ENCODE measurements at regions not wholly inside any gene's neighbourhood (a gene's known extent, or its start where the extent isn't known, plus 50 kb on each side); places are given as distances from the start of the nearest gene placed in this dataset.

- Mint-ChIP-seq H3K36me3 (ENCODE audit: insufficient read depth) (no peaks in the 10 kb centered on the region), H3K4me3 (no peak overlapping the region)
Observed at GRCh38 chr3:164577667-164578210, 500.6 kb downstream of the SI start.

GRCh38 chr3:164572436-164572835, 505.9 kb downstream of the SI start:
- Mint-ChIP-seq H3K36me3 (ENCODE audit: insufficient read depth) (no peaks in the 10 kb centered on the region), H3K4me3 (no peak overlapping the region), H3K27me3 (ENCODE audit: low read depth) (no peaks in the 10 kb centered on the region), H3K4me1 (ENCODE audit: low read depth) (no peaks in the 10 kb centered on the region), H3K9me3 (peaks cover 13% of the 10 kb centered on the region)
- no peak for ATAC-seq
- no peak for DNase-seq

More at GRCh38 chr3:164577667-164578210, 500.6 kb downstream of the SI start:
- no peak for DNase-seq
- Mint-ChIP-seq H3K4me1 (ENCODE audit: low read depth) (no peaks in the 10 kb centered on the region), H3K27me3 (ENCODE audit: low read depth) (no peaks in the 10 kb centered on the region), H3K9me3 (peaks cover 18% of the 10 kb centered on the region)
- no peak for ATAC-seq

GRCh38 chr3:164550857-164551256, 527.4 kb downstream of the SI start:
- Mint-ChIP-seq H3K4me1 (ENCODE audit: low read depth) (no peaks in the 10 kb centered on the region), H3K9me3 (peaks cover 16% of the 10 kb centered on the region), H3K27me3 (ENCODE audit: low read depth) (no peaks in the 10 kb centered on the region), H3K4me3 (no peak overlapping the region), H3K36me3 (ENCODE audit: insufficient read depth) (no peaks in the 10 kb centered on the region)
- ATAC-seq: no peak
- no peak for DNase-seq

GRCh38 chr3:164539215-164539614, 539.1 kb downstream of the SI start:
- Mint-ChIP-seq H3K4me3 (no peak overlapping the region), H3K36me3 (ENCODE audit: insufficient read depth) (no peaks in the 10 kb centered on the region), H3K9me3 (peaks cover 7% of the 10 kb centered on the region), H3K27me3 (ENCODE audit: low read depth) (no peaks in the 10 kb centered on the region), H3K4me1 (ENCODE audit: low read depth) (no peaks in the 10 kb centered on the region)
- no peak for ATAC-seq
- no peak for DNase-seq

GRCh38 chr3:164537485-164537884, 540.8 kb downstream of the SI start:
- Mint-ChIP-seq H3K4me3 (no peak overlapping the region), H3K27me3 (ENCODE audit: low read depth) (no peaks in the 10 kb centered on the region), H3K36me3 (ENCODE audit: insufficient read depth) (no peaks in the 10 kb centered on the region), H3K4me1 (ENCODE audit: low read depth) (no peaks in the 10 kb centered on the region), H3K9me3 (peaks cover 7% of the 10 kb centered on the region)
- ATAC-seq (no peak), DNase-seq (no peak)

DNA sequence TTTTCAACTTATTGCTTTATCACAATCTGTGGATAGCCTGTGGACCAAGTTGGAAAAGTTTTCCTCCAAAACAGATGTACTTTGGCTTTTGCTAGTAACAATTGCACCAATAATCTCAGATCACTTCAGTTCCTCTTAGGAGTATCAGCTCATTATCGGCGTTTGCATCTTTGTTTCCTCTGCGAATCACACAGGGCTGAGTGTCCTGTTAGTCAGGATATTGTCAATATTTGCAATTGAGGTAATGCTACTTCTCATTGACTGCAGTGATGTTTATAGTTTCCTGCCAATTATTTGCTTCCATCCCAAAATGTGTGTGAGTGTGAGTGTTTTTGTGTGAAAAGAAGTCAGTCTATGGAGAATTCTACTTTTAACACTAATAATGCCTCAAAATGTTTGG, 545.0 kb downstream of the SI start:
- Mint-ChIP-seq H3K4me3 (no peak overlapping the region), H3K4me1 (ENCODE audit: low read depth) (no peaks in the 10 kb centered on the region)

DNA sequence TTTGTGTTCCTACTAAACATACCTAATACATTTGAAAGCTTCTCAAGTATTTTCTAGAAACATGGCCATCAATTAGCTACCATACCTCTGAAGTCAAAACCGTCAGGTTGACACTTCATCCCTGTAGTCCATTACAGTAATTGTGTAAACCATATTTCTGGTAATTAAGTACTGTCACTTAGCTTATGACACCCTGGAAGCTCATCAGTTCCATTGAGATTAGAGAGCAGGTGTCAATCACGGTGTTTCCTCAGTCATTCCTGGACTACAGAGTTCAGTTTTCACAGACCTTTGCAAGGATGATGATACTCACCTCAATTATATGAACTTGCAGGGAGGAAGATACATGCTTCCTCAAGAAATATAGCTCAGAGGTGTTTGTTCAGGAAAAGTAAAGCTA, 552.0 kb downstream of the SI start:
- DNase-seq (no peak), ATAC-seq (no peak)
- no peaks in the 10 kb centered on the region for H3K4me1 Mint-ChIP-seq (ENCODE audit: low read depth)
- H3K27me3 Mint-ChIP-seq (ENCODE audit: low read depth): no peaks in the 10 kb centered on the region
- H3K36me3 Mint-ChIP-seq (ENCODE audit: insufficient read depth): no peaks in the 10 kb centered on the region
- peaks cover 12% of the 10 kb centered on the region for H3K9me3 Mint-ChIP-seq
- no peak overlapping the region for H3K4me3 Mint-ChIP-seq

More for the DNA sequence above, 545.0 kb downstream of the SI start:
- Mint-ChIP-seq H3K9me3 (peaks cover 7% of the 10 kb centered on the region), H3K36me3 (ENCODE audit: insufficient read depth) (no peaks in the 10 kb centered on the region), H3K27me3 (ENCODE audit: low read depth) (no peaks in the 10 kb centered on the region)
- ATAC-seq (no peak), DNase-seq (no peak)

GRCh38 chr3:164524201-164524600, 554.1 kb downstream of the SI start:
- H3K36me3 Mint-ChIP-seq (ENCODE audit: insufficient read depth): no peaks in the 10 kb centered on the region
- no peak overlapping the region for H3K4me3 Mint-ChIP-seq
- H3K4me1 Mint-ChIP-seq (ENCODE audit: low read depth): no peaks in the 10 kb centered on the region
- no peak for DNase-seq
- no peak for ATAC-seq
- no peaks in the 10 kb centered on the region for H3K27me3 Mint-ChIP-seq (ENCODE audit: low read depth)
- peaks cover 15% of the 10 kb centered on the region for H3K9me3 Mint-ChIP-seq

- DNase-seq (no peak), ATAC-seq (no peak)
- H3K27me3 Mint-ChIP-seq (ENCODE audit: low read depth): no peaks in the 10 kb centered on the region
- no peaks in the 10 kb centered on the region for H3K36me3 Mint-ChIP-seq (ENCODE audit: insufficient read depth)
- no peak overlapping the region for H3K4me3 Mint-ChIP-seq
- H3K9me3 Mint-ChIP-seq: peaks cover 27% of the 10 kb centered on the region
- H3K4me1 Mint-ChIP-seq (ENCODE audit: low read depth): no peaks in the 10 kb centered on the region
Observed at GRCh38 chr3:164522073-164522763, 556.1 kb downstream of the SI start.

- DNase-seq (no peak), ATAC-seq (no peak)
- no peaks in the 10 kb centered on the region for H3K4me1 Mint-ChIP-seq (ENCODE audit: low read depth)
- no peaks in the 10 kb centered on the region for H3K27me3 Mint-ChIP-seq (ENCODE audit: low read depth)
- H3K9me3 Mint-ChIP-seq: peaks cover 27% of the 10 kb centered on the region
- H3K4me3 Mint-ChIP-seq: no peak overlapping the region
- H3K36me3 Mint-ChIP-seq (ENCODE audit: insufficient read depth): no peaks in the 10 kb centered on the region
Observed at GRCh38 chr3:164521644-164522043, 556.7 kb downstream of the SI start.

DNA sequence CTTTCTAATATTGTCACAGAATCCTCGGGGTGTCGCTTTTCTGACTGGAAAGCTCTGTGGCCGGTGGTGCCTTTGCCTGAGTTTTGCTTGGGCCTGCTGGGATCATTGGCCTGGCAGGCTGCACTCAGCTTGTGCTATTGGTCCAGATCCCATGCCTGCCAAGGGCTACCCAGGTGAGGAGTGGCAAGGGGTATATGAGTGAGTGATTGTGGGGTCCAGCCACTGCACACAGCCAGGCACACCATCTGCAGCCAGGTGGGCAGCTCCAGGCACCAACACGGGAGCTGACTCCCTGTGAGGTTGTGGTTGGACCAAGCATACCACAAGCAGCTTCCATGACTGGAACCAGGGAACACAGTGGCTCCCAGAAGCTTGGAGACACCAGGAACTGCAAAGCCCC, 557.2 kb downstream of the SI start:
- H3K36me3 Mint-ChIP-seq (ENCODE audit: insufficient read depth): no peaks in the 10 kb centered on the region
- H3K4me1 Mint-ChIP-seq (ENCODE audit: low read depth): no peaks in the 10 kb centered on the region
- no peak for ATAC-seq
- H3K9me3 Mint-ChIP-seq: peaks cover 27% of the 10 kb centered on the region
- no peaks in the 10 kb centered on the region for H3K27me3 Mint-ChIP-seq (ENCODE audit: low read depth)
- no peak overlapping the region for H3K4me3 Mint-ChIP-seq
- DNase-seq: no peak

DNA sequence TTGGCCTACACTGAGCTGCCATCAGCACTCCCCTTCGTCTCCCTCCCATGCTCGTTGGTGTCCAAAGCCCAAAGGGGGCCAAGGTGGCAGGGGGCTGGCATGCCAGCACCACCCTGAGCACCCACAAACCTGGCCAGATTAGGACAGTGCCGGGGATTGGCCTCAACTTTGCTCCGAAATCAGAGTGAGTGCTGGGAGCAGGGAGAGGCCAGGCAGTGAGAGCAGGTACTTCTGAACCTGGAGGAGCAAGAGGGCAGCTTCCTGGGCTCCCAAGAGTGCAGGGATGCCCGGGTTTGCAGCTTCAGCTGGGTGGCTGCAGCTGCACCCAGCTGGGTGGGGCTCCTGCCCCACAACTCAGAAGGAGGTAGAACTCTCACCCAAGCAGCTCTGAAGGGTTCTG, 563.0 kb downstream of the SI start:
- Mint-ChIP-seq H3K4me3 (no peak overlapping the region), H3K4me1 (ENCODE audit: low read depth) (no peaks in the 10 kb centered on the region), H3K27me3 (ENCODE audit: low read depth) (no peaks in the 10 kb centered on the region), H3K36me3 (ENCODE audit: insufficient read depth) (no peaks in the 10 kb centered on the region), H3K9me3 (peaks cover 19% of the 10 kb centered on the region)
- ATAC-seq: no peak
- DNase-seq: no peak

DNA sequence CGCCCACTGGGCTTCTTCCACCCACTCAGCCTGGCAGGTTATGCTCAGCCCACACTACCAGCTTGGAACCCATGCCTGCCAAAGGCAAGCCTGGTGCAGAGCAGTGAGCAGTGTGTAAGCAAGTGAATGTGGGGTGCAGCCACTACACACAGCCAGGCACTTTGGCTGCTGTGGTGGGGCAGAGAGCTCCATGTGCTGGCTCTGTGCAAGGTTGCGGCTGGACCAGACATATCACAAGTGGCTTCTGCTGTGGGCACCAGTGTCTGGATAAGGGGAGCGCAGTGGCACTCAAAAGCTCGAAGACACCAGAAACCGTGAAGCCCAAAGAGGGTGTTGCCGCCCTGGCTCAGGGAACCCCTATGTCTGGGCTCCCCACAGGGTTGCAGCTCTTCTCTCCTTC, 563.7 kb downstream of the SI start:
- Mint-ChIP-seq H3K4me3 (no peak overlapping the region), H3K4me1 (ENCODE audit: low read depth) (no peaks in the 10 kb centered on the region), H3K9me3 (peaks cover 19% of the 10 kb centered on the region), H3K27me3 (ENCODE audit: low read depth) (no peaks in the 10 kb centered on the region), H3K36me3 (ENCODE audit: insufficient read depth) (no peaks in the 10 kb centered on the region)
- ATAC-seq (no peak), DNase-seq (no peak)

- DNase-seq (no peak), ATAC-seq (no peak)
- no peaks in the 10 kb centered on the region for H3K4me1 Mint-ChIP-seq (ENCODE audit: low read depth)
- H3K4me3 Mint-ChIP-seq: no peak overlapping the region
- no peaks in the 10 kb centered on the region for H3K36me3 Mint-ChIP-seq (ENCODE audit: insufficient read depth)
- peaks cover 12% of the 10 kb centered on the region for H3K9me3 Mint-ChIP-seq
- no peaks in the 10 kb centered on the region for H3K27me3 Mint-ChIP-seq (ENCODE audit: low read depth)
Observed at GRCh38 chr3:164507886-164508285, 570.4 kb downstream of the SI start.

- H3K27me3 Mint-ChIP-seq (ENCODE audit: low read depth): no peaks in the 10 kb centered on the region
- no peak overlapping the region for H3K4me3 Mint-ChIP-seq
- no peak for ATAC-seq
Observed at GRCh38 chr3:164498917-164499316, 579.4 kb downstream of the SI start.

More at GRCh38 chr3:164498917-164499316, 579.4 kb downstream of the SI start:
- Mint-ChIP-seq H3K9me3 (peaks cover 10% of the 10 kb centered on the region), H3K4me1 (ENCODE audit: low read depth) (no peaks in the 10 kb centered on the region), H3K36me3 (ENCODE audit: insufficient read depth) (no peaks in the 10 kb centered on the region)
- DNase-seq: no peak

All from activated T-cell treated with anti-CD3 and anti-CD28 coated beads, Interleukin-2, amount 50 U/mL, for 4 hours (primary cell).